Fibroblast of upper back skin (primary cell): ENCODE measurements at regions not wholly inside any gene's neighbourhood (a gene's known extent, or its start where the extent isn't known, plus 50 kb on each side); places are given as distances from the start of the nearest gene placed in this dataset.
"Not testable (repeated sequence)": the region's sequence is repeated elsewhere in the genome, so short reads cannot be mapped to it uniquely, and the experiment has no call there.

Experiments used
- DNase-seq: peaks from one replicate; pipeline ENCODE4 v3.0.0-alpha.2; 2013

DNA sequence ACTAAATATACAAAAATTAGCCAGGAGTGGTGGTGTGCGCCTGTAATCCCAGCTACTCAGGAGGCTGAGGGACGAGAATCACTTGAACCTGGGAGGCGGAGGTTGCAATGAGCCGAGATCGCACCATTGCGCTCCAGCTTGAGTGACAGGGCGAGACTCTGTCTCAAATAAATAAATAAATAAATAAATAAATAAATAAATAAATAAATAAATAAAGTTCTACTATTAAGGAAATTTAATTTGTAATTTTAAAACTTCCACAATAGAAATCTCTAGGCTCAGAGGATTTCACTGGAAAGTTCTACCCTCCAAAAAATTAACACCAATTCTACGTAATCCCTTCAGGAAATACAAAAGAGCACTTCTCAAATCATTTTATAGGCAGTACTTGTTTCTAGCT, 187.9 kb upstream of the NR5A2 start:
- not testable (repeated sequence) for DNase-seq

DNA sequence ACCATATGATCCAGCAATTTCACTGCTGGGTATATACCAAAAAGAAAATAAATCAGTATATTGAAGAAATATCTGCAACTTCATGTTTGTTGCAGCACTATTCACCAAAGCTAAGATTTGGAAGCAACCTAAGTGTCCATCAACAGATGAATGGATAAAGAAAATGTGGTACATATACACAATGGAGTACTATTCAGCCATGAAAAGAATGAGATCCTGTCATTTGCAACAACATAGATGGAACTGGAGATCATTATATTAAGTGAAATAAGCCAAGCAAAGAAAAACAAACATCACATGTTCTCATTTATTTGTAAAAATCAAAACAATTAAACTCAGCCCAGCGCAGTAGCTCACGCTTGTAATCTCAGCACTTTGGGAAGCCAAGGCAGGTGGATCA, 184.4 kb upstream of the NR5A2 start:
- not testable (repeated sequence) for DNase-seq

DNA sequence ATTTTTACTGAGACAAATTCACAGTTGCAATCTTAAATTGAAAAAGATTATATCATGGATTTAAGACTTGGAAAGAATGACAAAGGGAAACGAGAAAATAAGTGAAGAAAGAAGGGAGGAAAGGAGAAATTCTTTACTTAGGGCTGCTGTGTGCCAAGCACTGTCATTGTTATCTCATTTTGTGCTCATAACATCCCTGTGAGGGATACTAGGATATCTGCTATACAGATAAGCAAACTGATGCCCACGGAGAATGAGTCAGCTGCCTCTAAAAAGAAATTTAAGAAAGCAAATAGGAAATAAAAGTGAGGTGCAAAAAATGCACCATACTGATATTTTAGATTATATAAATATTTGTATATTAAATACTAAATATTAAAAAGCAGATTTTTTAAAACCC, 183.6 kb upstream of the NR5A2 start:
- no peak for DNase-seq

DNA sequence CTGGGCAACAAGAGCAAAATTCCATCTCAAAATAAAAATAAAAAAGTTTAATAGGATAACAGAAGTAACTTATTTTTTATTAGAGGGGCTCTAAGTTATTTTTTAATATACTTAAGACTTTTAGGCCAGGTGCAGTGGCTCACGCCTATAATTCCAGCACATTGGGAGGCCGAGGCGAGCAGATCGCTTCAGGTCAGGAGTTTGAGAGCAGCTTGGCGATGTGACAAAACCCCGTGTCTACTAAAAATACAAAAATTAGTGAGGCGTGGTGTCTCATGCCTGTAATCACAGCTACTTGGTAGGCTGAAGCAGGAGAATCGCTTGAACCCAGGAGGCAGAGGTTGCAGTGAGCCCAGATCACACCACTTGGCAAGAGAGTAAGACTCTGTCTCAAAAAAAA, 180.5 kb upstream of the NR5A2 start:
- DNase-seq: no peak

GRCh38 chr1:199851439-199852140, 175.9 kb upstream of the NR5A2 start:
- no peak for DNase-seq

GRCh38 chr1:199854686-199855321, 172.7 kb upstream of the NR5A2 start:
- no peak for DNase-seq

GRCh38 chr1:199855580-199855979, 171.9 kb upstream of the NR5A2 start:
- peak; percentile 82 for DNase-seq

- no peak for DNase-seq
Observed at GRCh38 chr1:199856216-199856780, 171.2 kb upstream of the NR5A2 start.

GRCh38 chr1:199857108-199857507, 170.4 kb upstream of the NR5A2 start:
- DNase-seq: peak; percentile 52

DNA sequence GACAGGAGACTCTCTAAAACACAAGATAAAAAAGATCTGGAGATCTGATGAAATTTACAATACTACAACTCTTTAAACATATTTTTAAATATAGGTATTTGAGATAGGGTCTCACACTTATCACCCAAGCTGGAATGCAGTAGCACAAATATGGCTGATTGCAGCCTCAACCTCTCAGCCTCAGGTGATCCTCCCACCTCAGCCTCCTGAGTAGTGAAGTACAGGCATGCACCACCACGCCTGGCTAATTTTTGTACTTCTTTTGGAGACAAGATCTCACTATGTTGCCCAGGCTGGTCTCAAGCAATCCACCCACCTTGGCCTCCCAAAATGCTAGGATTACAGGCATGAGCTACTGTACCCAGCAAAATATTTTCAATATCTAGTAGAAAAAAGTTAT, 170.0 kb upstream of the NR5A2 start:
- no peak for DNase-seq

- no peak for DNase-seq
Observed at GRCh38 chr1:199858171-199858570, 169.3 kb upstream of the NR5A2 start.

GRCh38 chr1:199858856-199859255, 168.7 kb upstream of the NR5A2 start:
- peak; percentile 50 for DNase-seq

GRCh38 chr1:199859491-199859933, 168.0 kb upstream of the NR5A2 start:
- DNase-seq: peak; percentile 80

DNA sequence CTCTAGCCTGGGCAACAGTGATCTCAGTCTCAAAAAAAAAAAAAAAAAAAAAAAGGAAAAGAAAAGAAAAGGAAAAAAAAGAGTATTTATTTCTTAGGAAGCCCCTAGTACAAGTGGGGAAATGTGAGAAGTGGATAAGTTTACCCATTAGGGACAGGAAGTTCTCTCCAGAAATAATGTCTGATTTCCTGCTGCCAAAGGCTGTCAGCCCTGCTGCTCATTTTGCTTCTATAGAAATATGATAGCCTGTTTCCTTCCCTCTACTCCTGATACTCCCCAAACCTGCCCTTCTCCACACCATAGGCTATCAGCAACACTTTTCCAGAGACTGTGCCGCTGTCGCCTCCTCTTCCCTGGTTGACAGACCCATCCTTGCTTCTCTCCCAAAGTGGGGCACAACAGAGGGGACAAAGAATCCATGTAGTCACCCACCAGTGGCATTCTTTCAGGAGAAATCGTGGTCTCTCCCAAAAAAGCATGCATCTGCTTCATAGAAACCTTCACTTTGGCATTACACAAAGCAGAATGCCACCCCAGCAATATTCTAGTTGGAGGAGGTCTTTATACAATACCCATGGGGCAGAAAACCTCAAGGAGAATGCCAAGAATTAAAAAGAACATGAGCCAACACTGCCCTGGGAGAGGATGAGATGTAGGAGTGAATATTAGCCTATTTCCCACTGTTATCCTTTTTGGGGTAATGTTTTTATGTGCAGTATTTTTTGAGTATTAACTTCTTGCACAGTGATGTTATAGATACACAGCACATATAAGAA, 166.3 kb upstream of the NR5A2 start:
- peak; percentile 20 for DNase-seq

DNA sequence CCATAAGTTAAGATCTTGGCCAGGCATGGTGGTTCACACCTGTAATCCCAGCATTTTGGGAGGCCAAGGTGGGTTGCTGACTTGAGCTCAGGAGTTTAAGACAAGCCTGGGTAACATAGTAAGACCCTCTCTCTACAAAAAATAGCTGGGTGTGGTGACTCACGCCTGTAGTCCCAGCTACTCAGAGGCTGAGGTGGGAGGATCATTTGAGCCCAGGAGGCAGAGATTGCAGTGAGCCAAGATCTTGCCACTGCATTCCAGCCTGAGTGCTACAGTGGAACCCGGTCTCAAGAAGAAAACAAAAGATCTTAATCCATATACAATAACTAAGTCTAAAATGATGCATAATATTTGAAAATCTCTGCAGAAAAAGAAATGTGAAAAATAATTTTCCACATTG, 165.5 kb upstream of the NR5A2 start:
- no peak for DNase-seq

DNA sequence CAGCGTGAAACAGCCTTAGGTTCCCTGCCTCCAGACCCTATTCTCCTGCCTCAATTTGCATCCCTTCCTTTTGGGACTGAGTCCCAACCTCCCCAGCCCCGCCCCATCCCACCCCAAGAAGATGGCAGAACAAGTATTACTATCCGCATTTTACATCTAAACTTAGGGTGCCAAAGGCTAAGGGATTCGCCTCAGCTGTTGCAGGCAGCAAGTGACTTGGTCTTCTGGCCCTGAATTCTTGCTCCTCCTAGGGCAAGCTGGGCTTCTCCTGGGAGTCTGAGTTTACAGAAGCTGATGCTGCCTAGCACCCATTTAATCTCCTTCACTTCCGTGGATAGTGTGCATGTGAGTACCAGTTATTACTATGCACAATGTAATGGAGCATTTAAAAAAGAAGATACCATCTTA, 161.3 kb upstream of the NR5A2 start:
- no peak for DNase-seq

DNA sequence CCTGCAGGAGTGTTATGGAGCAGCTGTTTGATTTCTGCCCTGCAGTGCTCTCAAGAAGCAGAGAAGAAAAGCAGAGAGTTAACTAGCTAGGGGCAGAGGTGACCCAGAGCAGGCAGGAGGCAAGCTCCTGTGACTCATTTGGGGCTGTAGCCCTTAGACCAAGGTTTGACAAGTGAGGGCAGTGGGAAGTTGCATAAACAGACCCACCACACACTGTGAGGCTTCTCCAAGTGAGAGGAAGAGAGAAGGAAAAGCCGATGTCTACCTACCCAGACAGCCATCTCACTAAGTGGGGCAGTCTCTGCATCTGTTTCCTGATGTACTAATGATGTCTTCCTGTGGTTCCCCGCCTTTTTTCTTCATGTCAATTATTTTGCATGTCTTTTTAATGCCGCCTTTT, 159.9 kb upstream of the NR5A2 start:
- no peak for DNase-seq

DNA sequence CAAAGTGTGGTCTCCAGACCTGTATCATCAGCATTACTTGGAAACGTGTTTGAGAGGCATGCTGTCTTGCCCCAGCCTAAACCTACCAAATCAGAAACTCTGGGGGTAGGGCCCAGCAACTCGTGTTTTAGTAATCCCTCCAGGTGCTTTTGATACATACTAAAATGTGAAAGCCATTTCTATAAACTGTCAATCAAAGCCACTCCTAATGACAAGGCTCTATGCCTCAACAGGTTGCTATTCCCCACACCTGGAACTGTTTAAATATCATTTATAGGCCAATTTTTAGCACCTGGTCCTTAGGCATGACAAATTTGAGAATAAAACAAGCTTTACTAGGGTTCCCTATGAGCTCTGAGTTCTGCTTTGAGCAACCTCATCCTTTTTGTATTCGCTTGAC, 158.7 kb upstream of the NR5A2 start:
- no peak for DNase-seq

DNA sequence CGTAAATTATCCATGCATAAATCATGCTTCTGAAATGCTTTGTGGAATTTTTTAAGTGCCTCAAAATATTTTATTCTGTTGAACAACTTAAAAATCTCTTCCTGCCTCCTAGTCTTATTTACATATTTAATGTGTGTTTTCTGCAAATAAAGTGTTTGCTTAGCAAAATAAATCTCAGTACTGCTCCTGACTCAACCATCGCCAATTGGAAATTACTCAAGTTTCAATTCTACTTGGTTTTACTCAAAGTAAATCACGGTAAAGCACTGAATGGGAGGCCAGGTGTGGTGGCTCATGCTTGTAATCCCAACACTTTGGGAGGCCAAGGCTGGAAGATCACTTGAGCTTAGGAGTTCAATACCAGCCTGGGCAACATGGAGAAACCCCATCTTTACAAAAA, 152.2 kb upstream of the NR5A2 start:
- no peak for DNase-seq

DNA sequence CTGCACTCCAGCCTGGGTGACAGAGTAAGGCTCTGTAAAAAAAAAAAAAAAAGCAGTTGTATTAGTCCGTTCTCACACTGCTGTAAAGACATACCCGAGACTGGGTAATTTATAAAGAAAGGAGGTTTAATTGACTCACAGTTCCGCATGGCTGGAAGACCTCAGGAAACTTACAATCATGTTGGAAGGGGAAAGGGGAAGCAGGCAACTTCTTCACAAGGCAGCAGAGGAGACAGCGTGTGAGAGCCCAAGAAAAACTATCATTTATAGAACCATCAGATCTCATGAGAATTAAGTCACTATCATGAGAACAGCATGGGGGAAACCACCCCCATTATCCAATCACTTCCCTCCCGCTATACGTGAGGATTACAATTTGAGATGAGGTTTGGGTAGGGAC, 151.7 kb upstream of the NR5A2 start:
- no peak for DNase-seq

DNA sequence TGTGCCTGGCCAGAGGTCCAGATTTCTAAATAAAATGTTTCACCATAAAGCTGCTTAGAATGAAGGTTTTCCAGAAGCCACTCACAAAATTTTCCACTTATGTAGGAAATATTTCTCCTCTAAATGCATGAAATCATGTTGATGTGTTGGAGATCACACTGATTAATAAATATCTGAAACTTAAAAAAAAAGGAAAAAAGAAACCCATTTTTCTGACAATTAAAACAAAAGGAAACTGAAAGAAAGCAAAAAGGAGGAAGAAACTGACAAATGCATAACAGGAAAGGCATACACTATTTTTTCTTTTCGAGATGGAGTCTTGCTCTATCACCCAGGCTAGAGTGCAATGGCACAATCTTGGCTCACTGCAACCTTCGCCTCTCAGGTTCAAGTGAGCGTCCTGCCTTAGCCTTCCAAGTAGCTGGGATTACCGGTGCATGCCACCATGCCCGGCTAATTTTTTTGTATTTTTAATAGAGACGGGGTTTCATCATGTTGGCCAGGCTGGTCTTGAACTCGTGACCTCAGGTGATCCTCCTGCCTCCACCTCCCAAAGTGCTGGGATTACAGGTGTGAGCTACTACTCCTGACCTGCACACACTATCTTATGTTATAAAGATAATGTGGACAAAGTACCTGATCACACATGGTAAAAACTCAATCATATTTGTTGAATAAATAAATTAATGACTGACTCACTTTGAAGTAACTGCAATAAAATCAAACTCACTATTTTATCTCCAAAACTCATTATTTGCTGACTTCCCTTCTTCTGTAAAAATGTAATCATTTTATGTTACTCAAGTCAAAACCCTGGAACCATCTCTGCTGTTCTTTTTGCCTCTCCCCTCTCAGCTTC, 149.8 kb upstream of the NR5A2 start:
- no peak for DNase-seq

GRCh38 chr1:199878823-199879222, 148.7 kb upstream of the NR5A2 start:
- DNase-seq: no peak

GRCh38 chr1:199898654-199899053, 128.9 kb upstream of the NR5A2 start:
- peak; percentile 4 for DNase-seq
